AG10803 (cell line): ENCODE measurements at regions not wholly inside any gene's neighbourhood (a gene's known extent, or its start where the extent isn't known, plus 50 kb on each side); places are given as distances from the start of the nearest gene placed in this dataset.

Experiments
- DNase-seq: peaks from one replicate; pipeline ENCODE4 v3.0.0; 2010; ENCODE audit warnings: low read depth
- H3K4me3 ChIP-seq: 2 replicates; pipeline ENCODE4 v1.5.1; 2011; ENCODE audit warnings: mild to moderate bottlenecking, low read length, control low read depth
- TF ChIP-seq, protein P1 (sequence below): conservative IDR thresholded peaks from 2 replicates; pipeline ENCODE4 v1.5.1; 2011; ENCODE audit warnings: mild to moderate bottlenecking, low read length, control low read depth, inconsistent platforms

DNA sequence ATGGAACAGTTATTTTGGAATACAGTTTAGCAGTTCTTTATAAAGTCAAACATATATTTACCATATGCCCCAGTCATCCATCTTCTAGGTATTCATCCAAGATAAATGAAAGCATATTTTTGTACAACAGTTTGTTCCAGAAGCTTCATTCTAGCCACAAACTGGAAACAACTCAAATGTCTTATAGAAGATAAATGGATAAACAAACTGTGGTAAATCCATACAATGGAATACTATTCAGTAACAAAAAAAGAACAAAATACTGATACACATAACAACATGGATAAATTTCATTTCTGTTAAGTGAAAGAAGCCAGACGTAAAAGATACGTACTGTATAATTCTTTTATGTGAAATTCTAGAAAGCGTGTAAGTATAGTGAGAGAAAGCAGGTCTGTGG, 167.0 kb upstream of the AHI1 start:
- TF ChIP-seq, protein P1, sequence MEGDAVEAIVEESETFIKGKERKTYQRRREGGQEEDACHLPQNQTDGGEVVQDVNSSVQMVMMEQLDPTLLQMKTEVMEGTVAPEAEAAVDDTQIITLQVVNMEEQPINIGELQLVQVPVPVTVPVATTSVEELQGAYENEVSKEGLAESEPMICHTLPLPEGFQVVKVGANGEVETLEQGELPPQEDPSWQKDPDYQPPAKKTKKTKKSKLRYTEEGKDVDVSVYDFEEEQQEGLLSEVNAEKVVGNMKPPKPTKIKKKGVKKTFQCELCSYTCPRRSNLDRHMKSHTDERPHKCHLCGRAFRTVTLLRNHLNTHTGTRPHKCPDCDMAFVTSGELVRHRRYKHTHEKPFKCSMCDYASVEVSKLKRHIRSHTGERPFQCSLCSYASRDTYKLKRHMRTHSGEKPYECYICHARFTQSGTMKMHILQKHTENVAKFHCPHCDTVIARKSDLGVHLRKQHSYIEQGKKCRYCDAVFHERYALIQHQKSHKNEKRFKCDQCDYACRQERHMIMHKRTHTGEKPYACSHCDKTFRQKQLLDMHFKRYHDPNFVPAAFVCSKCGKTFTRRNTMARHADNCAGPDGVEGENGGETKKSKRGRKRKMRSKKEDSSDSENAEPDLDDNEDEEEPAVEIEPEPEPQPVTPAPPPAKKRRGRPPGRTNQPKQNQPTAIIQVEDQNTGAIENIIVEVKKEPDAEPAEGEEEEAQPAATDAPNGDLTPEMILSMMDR: no peak
- no peak for DNase-seq
- no peak overlapping the region for H3K4me3 ChIP-seq

DNA sequence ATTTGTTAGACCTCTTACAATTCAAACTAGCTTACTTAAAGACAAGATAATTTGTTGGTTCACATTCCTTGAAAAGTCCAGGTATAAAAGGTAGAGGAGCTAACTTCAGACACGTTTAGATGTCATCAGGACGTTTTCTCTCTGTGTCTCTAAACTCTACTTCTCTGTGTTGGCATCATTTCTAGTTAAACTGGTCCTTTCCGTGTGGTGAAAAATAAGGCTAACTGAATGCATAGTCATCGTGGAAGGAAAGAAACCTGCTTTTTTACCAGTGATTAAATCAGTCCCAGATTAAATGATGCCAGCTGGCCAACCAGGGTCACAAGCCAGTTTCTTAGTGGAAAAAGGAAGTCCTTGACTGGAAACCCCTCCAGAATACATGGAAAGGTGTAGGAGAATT, 168.4 kb upstream of the AHI1 start:
- DNase-seq: no peak
- H3K4me3 ChIP-seq: no peak overlapping the region
- TF ChIP-seq, protein P1: no peak

DNA sequence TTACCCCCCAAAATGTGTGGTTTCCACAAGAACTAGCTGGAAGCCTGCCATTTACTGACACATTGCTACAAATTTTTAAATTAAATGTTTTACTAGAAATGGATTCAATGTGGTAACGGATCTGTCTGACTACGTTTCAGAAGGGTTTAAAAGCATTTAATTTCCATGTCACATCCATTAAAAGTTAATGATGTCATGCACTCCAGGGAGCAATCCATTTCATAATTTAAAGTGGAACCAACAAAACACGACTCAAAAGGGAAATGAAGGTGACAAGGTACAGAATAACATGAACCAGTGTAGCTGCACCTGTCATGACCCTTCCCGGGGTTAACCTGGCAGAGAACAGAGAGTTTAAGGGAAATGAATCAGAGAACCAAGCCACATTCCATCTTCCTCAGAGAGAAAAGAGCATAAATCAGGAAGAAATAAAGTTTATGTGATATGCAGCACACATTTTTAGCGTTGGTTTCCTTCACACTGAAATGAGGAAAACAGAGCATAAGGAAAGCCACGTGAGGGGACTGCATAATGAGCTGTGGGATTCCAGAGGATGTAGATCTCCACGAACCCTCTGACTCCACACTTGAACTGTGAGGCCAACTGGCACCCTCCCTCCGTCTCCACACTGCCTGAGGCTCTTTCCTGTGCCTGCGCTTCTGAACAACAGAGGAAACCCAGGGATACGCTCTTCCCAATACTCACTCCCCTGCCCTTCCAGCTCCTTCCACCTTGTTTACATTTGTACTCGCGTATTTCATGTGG, 170.3 kb upstream of the AHI1 start:
- peak; percentile 62 for DNase-seq
- peak overlapping the region; percentile 34 for H3K4me3 ChIP-seq
- TF ChIP-seq, protein P1: no peak

DNA sequence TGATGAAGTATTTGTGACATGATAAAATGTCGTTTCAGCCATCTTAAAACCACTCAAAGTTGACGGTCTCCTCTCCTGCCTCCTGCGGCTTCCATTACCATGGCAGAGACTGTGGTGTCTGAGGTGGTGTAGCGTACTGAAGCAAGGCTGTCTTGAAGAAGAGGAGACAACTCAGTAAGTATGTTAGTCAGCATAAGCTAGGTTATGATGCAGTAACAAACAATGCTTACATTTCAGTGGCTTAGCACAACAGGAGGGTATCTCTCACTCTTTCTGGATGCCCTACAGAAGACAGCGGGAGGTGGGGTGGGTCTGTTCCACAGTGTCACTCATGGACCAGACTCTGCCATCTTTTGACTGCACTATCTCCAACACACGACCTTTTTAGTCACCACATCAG, 174.7 kb upstream of the AHI1 start:
- TF ChIP-seq, protein P1: no peak
- no peak overlapping the region for H3K4me3 ChIP-seq
- no peak for DNase-seq

DNA sequence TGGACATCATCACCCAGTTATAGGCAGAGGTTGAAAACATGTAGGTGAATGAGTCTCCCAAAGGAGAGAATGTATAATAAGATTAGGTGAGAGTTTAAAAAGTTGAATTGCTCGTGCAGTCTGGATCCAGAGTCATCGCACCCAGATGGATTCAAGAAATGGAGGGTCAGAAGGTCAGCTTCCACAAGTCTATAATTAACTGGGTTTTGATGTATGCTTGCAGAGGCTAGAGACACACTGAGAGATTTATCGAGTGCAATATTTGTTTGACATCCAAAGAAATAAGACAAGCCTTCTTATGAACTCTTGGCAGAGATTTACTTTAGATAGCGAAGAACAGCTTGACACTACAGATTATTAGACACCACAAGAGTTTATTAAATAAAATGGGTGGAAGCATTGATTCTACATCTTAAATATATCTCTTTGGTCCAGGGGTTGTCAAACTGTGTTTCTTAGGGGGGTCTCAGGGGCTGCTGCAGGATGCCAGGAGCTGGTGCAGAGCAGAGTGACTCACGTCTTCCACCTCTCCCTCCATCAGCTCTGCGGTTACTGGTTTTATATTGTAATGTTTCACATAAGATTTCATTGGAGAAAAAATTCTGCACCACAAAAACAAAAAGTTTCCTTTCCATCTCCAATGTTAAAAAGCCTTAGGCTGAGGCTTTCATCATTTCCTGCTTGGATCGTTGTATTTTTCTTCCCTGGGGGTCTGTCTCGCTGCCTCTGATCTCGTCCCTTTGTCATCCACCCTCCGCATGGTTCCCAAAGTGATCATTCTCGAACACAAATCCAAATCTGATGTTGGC, 176.2 kb upstream of the AHI1 start:
- no peak overlapping the region for H3K4me3 ChIP-seq
- TF ChIP-seq, protein P1: no peak
- peak; percentile 12 for DNase-seq

DNA sequence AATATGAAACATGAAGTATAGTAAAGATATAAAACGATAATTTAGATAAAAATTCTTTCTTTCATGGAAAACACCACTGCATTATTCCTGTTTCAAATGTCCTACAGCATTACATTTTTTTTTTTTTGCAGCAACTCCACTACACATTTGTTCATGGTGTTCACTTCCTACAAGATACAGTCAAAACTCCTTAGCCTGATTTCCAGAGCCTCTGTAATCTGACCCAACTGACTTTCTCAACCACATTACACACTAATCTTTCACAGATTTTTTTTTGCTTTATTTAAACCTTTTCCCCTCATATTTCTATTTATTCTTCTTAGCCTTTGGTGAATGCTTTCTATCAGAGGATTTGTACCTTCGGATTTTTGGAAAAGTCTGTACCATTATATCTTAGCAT, 176.5 kb upstream of the PDE7B start:
- no peak for DNase-seq
- H3K4me3 ChIP-seq: no peak overlapping the region
- TF ChIP-seq, protein P1: no peak

DNA sequence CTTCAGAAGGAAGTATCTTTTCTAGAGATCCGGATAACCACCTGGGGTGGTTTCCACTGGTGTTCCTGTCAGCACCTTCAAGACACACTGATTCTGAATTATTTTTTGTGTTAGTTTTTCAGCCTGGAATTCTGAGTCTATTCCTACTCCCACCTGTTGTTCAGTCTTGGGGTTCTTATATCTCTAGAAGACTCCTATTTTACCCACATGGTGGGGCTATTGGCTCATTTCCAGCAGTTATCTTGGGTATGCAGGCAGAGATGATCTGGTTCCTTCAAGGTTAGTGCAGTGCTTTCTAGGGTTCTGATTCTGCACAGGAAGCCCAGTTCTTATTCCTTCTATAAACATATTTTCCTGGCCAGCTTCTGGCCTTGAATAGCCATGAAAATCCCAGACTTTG, 175.6 kb upstream of the PDE7B start:
- no peak for DNase-seq
- H3K4me3 ChIP-seq: no peak overlapping the region
- TF ChIP-seq, protein P1: no peak
